RCC 7860 (cell line): ENCODE measurements at regions not wholly inside any gene's neighbourhood (a gene's known extent, or its start where the extent isn't known, plus 50 kb on each side); places are given as distances from the start of the nearest gene placed in this dataset.
"Not testable (repeated sequence)": the region's sequence is repeated elsewhere in the genome, so short reads cannot be mapped to it uniquely, and the experiment has no call there.

Source experiments
- DNase-seq: peaks from one replicate; pipeline ENCODE4 v3.0.0-alpha.2; 2015; ENCODE audit warnings: low spot score
- FAIRE-seq: peaks from 2 replicates; lab custom pipeline; 2012; peaks lifted over from hg19 to GRCh38; lab: Jason Lieb, UNC

- FAIRE-seq (no peak), DNase-seq (no peak)
Measured at GRCh38 chr5:81830596-81830995, 79.7 kb upstream of the SSBP2 start.

GRCh38 chr5:81829242-81829641, 78.3 kb upstream of the SSBP2 start:
- DNase-seq (no peak), FAIRE-seq (no peak)

GRCh38 chr5:81827500-81827899, 76.6 kb upstream of the SSBP2 start:
- no peak for DNase-seq
- no peak for FAIRE-seq

- DNase-seq = no peak
- no peak for FAIRE-seq
Measured at GRCh38 chr5:81826128-81826527, 75.2 kb upstream of the SSBP2 start.

- FAIRE-seq = no peak
Measured at GRCh38 chr5:81825237-81825636, 74.3 kb upstream of the SSBP2 start.

GRCh38 chr5:81823736-81824135, 72.8 kb upstream of the SSBP2 start:
- not testable (repeated sequence) for FAIRE-seq, DNase-seq

More at GRCh38 chr5:81825237-81825636, 74.3 kb upstream of the SSBP2 start:
- no peak for DNase-seq

- FAIRE-seq (no peak), DNase-seq (no peak)
Measured at GRCh38 chr5:81820863-81821262, 70.0 kb upstream of the SSBP2 start.

GRCh38 chr5:81820318-81820636, 69.4 kb upstream of the SSBP2 start:
- DNase-seq (no peak), FAIRE-seq (no peak)

GRCh38 chr5:81819556-81820317, 68.8 kb upstream of the SSBP2 start:
- FAIRE-seq = no peak

GRCh38 chr5:81817980-81818379, 67.1 kb upstream of the SSBP2 start:
- FAIRE-seq (no peak), DNase-seq (no peak)

More at GRCh38 chr5:81819556-81820317, 68.8 kb upstream of the SSBP2 start:
- no peak for DNase-seq

GRCh38 chr5:81817086-81817485, 66.2 kb upstream of the SSBP2 start:
- FAIRE-seq = no peak
- no peak for DNase-seq

- DNase-seq (no peak), FAIRE-seq (no peak)
Measured at GRCh38 chr5:81815321-81815720, 64.4 kb upstream of the SSBP2 start.

- no peak for DNase-seq
Measured at GRCh38 chr5:81808106-81808505, 57.2 kb upstream of the SSBP2 start.

GRCh38 chr5:81805086-81805485, 54.2 kb upstream of the SSBP2 start:
- no peak for FAIRE-seq
- DNase-seq = no peak

More at GRCh38 chr5:81808106-81808505, 57.2 kb upstream of the SSBP2 start:
- no peak for FAIRE-seq

- DNase-seq (no peak), FAIRE-seq (no peak)
Measured at GRCh38 chr5:81803812-81804211, 52.9 kb upstream of the SSBP2 start.

- DNase-seq (no peak), FAIRE-seq (no peak)
Measured at GRCh38 chr5:81802625-81803024, 51.7 kb upstream of the SSBP2 start.

GRCh38 chr5:81802020-81802419, 51.1 kb upstream of the SSBP2 start:
- no peak for DNase-seq

GRCh38 chr5:81800797-81801196, 49.9 kb upstream of the SSBP2 start:
- no peak for DNase-seq
- FAIRE-seq = no peak

More at GRCh38 chr5:81802020-81802419, 51.1 kb upstream of the SSBP2 start:
- FAIRE-seq = no peak
